Suppressor macrophage treated with lipopolysaccharide for 4 hours (primary cell): ENCODE measurements at regions not wholly inside any gene's neighbourhood (a gene's known extent, or its start where the extent isn't known, plus 50 kb on each side); places are given as distances from the start of the nearest gene placed in this dataset.
"Not testable (repeated sequence)": the region's sequence is repeated elsewhere in the genome, so short reads cannot be mapped to it uniquely, and the experiment has no call there.

Source experiments
- DNase-seq: peaks from one replicate; pipeline ENCODE4 v3.0.0-alpha.2; 2020

DNA sequence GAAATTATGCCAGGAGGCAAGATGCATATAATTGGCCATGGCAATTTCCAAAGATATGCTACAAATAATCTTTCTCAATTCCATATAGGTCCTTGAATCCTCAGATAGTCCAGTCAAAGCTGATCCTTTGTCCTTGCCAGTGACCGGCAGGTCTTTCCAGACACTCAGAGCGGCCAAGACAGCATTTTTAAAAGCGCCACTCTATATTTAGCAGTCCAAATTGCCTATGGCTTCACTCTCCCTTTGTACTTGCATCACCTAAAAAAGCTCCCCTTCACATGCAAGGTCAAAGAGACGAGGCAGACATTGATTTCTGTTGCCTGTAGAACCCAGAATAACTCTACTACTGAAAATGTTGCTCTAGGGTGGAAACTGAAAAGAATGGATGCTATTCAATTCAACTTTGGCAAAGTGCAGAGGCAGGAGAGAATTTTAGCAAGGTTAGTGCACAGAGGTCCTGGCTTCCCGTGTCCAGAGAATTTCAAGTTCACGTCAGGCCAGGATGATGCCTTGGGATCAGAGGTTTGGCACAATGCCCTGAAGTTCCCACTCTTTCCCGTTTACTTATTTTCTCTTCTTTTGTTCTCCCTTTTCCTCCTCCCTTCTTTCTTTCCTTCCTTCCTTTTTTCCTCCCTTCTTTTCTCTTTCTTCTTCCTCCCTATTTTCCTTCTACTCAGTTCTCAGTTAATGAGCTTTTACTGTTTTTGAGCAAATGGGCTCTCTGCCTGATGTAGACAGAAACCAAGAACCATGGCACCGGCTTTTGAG is 108.5 kb downstream of the KCNK1 start:
- no peak for DNase-seq

GRCh38 chr1:233723387-233723786 is 109.5 kb downstream of the KCNK1 start:
- DNase-seq: no peak

GRCh38 chr1:233724131-233724631 is 110.3 kb downstream of the KCNK1 start:
- not testable (repeated sequence) for DNase-seq

DNA sequence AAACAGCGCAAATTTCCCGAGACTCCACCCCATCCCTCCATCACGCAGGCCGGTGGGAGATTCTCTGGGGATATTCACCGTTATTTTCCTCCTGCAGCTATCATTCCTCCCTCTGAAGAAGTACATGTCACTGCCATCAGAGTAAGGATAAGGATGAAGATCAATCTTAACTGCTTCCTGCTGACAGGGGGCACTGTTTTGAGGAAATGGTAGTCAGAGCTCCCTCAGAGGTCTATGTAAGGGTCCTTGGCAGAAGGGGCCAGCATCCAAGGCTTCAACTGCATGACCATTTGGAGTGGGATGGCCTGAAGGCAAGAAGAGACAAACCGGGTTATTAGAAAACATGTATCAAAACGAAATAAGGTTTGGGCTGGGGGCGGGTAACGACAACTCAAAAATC is 111.5 kb downstream of the KCNK1 start:
- DNase-seq: no peak

DNA sequence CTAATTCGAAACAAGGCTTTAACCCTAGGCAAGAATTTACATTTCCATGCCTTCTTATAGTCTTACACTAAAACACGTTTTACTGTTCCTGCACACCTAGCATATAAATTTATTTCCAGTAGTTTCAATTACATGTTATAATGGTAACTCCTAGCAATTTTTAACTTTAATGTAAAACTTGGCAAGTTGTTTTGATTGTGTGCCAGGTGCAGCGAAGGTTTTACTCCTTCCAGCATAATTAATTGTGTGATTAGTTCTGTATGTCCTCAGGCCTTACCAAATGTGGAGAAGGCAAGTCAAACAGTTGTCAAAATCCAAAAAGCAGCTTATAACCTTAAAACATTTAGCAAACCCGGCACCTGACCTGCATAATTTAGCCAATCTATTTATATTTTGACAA is 114.8 kb downstream of the KCNK1 start:
- no peak for DNase-seq

DNA sequence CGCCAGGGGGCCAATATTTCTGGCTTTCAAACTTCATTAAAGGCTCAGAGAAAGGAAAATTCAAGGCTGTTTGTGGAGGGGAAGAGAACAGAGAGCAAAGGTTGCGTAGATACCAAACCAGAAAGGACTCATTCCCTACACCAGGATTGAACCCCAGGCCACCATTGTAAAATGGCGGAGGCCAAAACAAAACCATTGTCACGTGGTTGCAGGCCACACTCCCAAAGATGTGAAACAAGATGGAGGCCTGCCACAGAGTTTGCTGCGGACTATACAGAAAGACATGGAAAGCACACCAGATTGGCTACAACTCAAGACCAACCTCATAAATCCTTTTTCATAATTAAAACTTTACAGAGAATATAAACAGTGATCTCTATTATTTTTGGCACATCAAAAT is 116.5 kb downstream of the KCNK1 start:
- DNase-seq: no peak

DNA sequence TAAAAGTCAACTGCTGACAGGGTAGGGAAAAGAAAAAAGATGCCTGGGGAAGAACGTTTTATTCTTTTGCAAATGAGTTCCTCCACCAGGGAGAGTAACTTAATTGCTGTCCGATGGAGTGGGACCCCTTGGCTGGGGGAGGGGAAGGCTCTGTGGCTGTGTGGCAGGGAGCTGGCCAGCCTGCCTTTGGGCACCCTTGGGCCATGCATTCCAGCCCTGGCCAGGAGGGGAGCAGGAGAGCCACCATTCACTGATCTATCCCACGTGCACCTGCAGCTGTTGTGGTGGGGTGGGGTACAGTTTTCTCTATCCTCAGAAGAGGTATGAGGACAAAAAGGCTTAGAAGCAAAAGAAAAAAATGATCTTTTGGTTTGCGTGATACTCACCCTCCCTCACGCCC is 116.9 kb downstream of the KCNK1 start:
- no peak for DNase-seq

GRCh38 chr1:233732206-233732605 is 118.3 kb downstream of the KCNK1 start:
- no peak for DNase-seq

- DNase-seq: no peak
Observed at GRCh38 chr1:233734456-233734855, 120.5 kb downstream of the KCNK1 start.

DNA sequence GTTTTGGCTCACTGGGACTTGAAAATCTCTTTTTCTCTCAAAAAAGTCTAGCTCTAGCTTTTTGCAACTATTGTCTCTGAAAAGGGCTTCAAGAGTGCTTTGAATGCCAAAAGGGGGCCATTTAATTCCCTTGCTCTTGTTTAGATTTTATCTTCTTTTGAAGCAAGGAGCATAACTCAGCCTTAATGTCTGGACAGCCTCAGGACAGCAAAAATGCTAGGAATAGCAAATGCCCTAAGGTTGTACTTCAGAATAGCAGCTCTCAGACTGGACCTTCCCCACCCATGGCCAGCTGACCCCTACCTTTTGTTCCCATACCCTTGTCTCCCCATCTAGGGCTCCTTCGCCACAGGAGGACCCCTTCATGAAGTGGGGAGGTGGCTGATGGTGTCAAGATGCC is 121.4 kb downstream of the KCNK1 start:
- DNase-seq: no peak

DNA sequence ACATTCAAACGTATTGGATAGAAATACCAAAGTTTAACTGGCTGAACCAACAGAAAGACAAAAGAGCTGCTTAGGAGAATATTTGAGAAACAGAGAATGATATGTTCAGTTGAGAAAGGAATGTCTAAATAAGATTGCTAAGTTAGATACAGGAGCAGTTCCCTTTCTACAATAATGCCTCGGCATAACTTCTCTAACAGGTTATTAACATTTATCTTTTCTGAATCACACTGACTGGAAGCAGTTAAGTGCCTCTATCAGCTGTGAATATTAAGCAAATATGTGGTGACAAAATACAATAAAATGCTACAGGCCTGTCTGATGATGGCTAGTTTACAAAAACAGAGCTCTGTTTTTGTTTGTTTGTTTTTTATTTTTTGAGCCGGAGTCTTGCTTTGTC is 121.9 kb downstream of the KCNK1 start:
- DNase-seq: no peak

DNA sequence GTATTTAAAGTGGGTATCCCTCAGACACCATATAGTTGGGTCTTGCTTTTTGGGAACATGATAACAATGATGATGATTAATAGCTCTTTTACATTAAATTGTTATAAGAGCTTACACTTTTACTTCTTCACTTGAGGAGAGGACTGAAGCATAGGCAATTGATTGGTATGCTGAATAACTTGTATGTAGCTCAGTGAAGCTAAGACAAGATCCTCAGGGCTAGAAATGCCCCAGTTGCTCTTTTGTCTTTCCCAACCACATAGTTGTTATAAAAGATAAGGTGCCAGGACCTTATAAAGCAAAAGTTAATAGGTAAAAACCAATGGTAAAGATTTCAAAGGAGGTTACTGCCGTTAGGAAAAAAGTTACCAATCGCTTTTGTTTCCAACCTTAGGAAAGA is 123.4 kb downstream of the KCNK1 start:
- no peak for DNase-seq

GRCh38 chr1:233738396-233738795 is 124.5 kb downstream of the KCNK1 start:
- DNase-seq: no peak

DNA sequence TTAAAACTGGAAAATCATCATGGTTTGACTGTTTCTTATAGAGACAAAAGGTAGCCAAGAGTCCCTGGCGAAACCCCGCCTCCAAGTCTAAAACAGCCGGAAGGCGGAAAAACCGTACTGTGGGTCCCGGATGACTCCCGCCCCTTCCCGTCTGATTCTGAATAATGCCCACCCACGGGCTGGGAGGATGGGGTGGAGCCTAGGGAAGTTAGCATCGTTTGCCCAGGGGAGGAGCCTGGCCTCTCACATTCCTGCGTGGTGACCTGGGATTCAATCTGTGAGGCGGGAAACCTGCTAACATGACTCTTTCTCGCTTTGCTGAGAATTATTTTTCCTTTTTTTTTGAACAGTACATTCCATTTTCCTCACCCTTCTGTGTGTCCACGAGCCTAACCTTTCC is 124.9 kb downstream of the KCNK1 start:
- DNase-seq: no peak

GRCh38 chr1:233744779-233745513 is 131.0 kb downstream of the KCNK1 start:
- DNase-seq: no peak

- no peak for DNase-seq
Observed at GRCh38 chr1:233750139-233750538, 136.2 kb downstream of the KCNK1 start.

- DNase-seq: no peak
Observed at GRCh38 chr1:233759665-233760064, 144.8 kb upstream of the SLC35F3 start.

DNA sequence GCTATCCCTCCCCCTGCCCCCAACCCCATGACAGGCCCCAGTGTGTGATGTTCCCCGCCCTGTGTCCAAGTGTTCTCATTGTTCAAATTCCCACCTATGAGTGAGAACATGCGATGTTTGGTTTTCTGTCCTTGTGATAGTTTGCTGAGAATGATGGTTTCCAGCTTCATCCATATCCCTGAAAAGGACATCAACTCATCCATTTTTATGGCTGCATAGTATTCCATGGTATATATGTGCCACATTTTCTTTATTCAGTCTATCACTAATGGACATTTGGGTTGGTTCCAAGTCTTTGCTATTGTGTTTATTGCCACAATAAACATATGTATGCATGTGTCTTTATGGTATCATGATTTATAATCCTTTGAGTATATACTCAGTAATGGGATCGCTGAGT is 140.2 kb upstream of the SLC35F3 start:
- DNase-seq: not testable (repeated sequence)

DNA sequence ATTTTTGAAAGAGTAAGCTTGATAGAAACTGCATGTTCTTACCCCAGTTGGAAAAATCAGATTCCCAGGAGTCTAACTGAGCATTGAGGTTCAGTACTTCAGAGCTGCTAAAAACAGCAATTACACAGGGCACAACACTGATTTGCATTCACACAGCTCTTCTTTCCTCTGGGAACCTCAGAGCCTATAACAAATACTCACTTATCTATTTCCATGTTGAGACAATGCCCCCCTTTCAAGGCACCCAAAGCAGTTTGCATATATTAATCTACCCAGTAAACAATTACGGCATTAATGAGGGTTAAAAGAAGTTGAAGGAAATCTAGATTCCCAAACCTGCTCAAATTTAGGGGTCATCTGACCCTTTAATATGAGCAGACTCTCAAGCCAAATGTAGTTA is 126.9 kb upstream of the SLC35F3 start:
- no peak for DNase-seq

- DNase-seq: no peak
Observed at GRCh38 chr1:233780049-233780448, 124.4 kb upstream of the SLC35F3 start.

DNA sequence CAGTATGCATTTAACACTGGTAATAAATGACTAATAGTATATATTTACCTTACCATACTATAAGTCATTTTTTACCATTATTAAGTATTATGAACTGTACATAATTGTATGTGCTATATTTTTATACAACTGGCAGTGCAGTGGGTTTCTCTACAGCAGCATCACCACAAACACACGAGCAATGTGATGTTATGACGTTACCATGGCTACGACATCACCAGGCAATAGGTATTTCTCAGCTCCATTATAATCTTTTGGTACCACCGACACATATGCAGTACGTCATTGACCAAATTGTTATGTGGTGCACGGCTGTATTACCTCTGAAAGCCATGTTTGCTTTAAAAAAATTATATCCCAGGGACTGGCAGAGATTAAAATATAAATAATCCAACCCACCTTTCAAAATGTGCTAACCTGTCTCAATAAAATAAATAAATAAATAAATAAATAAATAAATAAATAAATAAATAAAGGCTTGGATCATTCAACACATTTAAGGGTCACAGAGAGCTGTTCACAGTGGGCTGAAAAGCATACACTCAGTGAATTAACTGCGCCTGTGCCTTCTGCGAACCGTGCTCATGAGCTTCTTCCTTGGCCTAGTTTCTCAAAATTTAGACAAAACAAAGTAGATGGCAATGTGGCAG is 121.4 kb upstream of the SLC35F3 start:
- no peak for DNase-seq

- no peak for DNase-seq
Observed at GRCh38 chr1:233787599-233787998, 116.9 kb upstream of the SLC35F3 start.

- DNase-seq: no peak
Observed at GRCh38 chr1:233788687-233789086, 115.8 kb upstream of the SLC35F3 start.

- DNase-seq: no peak
Observed at GRCh38 chr1:233790121-233790520, 114.4 kb upstream of the SLC35F3 start.
